HEK293 (cell line): ENCODE measurements at regions not wholly inside any gene's neighbourhood (a gene's known extent, or its start where the extent isn't known, plus 50 kb on each side); places are given as distances from the start of the nearest gene placed in this dataset.

Experiments used
- CTCF ChIA-PET: fragments of 350-600 bp; formaldehyde crosslinking; extraction: SDS; loops from one replicate; lab custom pipeline; 2021; ENCODE audit warnings: antibody characterized with exemption; lab: Yijun Ruan, JAX
- POLR2A ChIA-PET: fragments of 300-600 bp; formaldehyde crosslinking; extraction: SDS; loops from one replicate; lab custom pipeline; 2020; ENCODE audit warnings: antibody characterized with exemption, inconsistent platforms; lab: Yijun Ruan, JAX
- H3K27ac ChIP-seq: fragments of 200-500 bp; sonication (Bioruptor generic); 2 replicates; pipeline ENCODE4 v1.5.1; 2014; ENCODE audit warnings: low read depth, low read length, control low read depth, inconsistent platforms; ENCODE audit errors: extremely low read depth
- H3K36me3 ChIP-seq, 2 experiments: fragments of 200-500 bp in 1 of 2; sonication (Bioruptor generic) in 1 of 2; 1 replicate in 1 of 2; 2 replicates in 1 of 2; pipeline ENCODE4 v1.5.1; 2014 to 2017; ENCODE audit warnings: inconsistent platforms in 2 of 2, low read length in 2 of 2; ENCODE audit not compliant: control insufficient read depth in 2 of 2, insufficient read depth in 1 of 2
- H3K4me1 ChIP-seq: fragments of 200-500 bp; sonication (Bioruptor generic); 2 replicates; pipeline ENCODE4 v1.5.1; 2014; ENCODE audit warnings: mild to moderate bottlenecking, low read length, inconsistent platforms; ENCODE audit not compliant: control insufficient read depth, insufficient read depth
- H3K4me3 ChIP-seq: 2 replicates; pipeline ENCODE4 v1.5.1; 2011; ENCODE audit warnings: low read depth, mild to moderate bottlenecking, control low read depth, low read length, moderate library complexity
- H3K9me3 ChIP-seq: fragments of 200-500 bp; sonication (Bioruptor generic); 2 replicates; pipeline ENCODE4 v1.5.1; 2014; ENCODE audit warnings: low read depth, low read length, inconsistent platforms; ENCODE audit not compliant: control insufficient read depth, insufficient read depth
- BCL11A ChIP-seq: fragments of 450-650 bp; formaldehyde crosslinking; IDR thresholded peaks from 2 replicates; pipeline ENCODE4 v1.5.1; 2016; ENCODE audit warnings: low read depth, missing biosample characterization, missing genetic modification characterization
- HOXA7 ChIP-seq: sonication (generic); formaldehyde crosslinking; IDR thresholded peaks from 2 replicates; pipeline ENCODE4 v1.8.1; 2022; ENCODE audit warnings: missing genetic modification reagents, borderline replicate concordance
- KLF1 ChIP-seq: fragments of 450-650 bp; formaldehyde crosslinking; IDR thresholded peaks from 2 replicates; pipeline ENCODE4 v1.5.1; 2016; ENCODE audit warnings: missing biosample characterization, missing genetic modification characterization
- MYNN ChIP-seq: fragments of 450-650 bp; formaldehyde crosslinking; IDR thresholded peaks from 2 replicates; pipeline ENCODE4 v1.5.1; 2016; ENCODE audit warnings: missing biosample characterization, missing genetic modification characterization, borderline replicate concordance
- ZEB2 ChIP-seq: fragments of 450-650 bp; formaldehyde crosslinking; IDR thresholded peaks from 2 replicates; pipeline ENCODE4 v1.5.1; 2016; ENCODE audit warnings: missing biosample characterization, missing genetic modification characterization
- ZNF10 ChIP-seq: fragments of 450-650 bp; formaldehyde crosslinking; IDR thresholded peaks from 2 replicates; pipeline ENCODE4 v1.5.1; 2017; ENCODE audit warnings: missing biosample characterization, missing genetic modification characterization
- ZNF114 ChIP-seq: fragments of 450-650 bp; formaldehyde crosslinking; IDR thresholded peaks from 2 replicates; pipeline ENCODE4 v1.5.0; 2017; ENCODE audit warnings: missing biosample characterization, missing genetic modification characterization
- ZNF138 ChIP-seq: fragments of 450-650 bp; formaldehyde crosslinking; IDR thresholded peaks from 2 replicates; pipeline ENCODE4 v1.5.1; 2016; ENCODE audit warnings: missing biosample characterization, missing genetic modification characterization, borderline replicate concordance
- ZNF157 ChIP-seq: fragments of 450-650 bp; formaldehyde crosslinking; IDR thresholded peaks from 2 replicates; pipeline ENCODE4 v1.5.1; 2016; ENCODE audit warnings: missing biosample characterization, missing genetic modification characterization
- ZNF169 ChIP-seq: fragments of 450-650 bp; formaldehyde crosslinking; IDR thresholded peaks from 2 replicates; pipeline ENCODE4 v1.5.1; 2016; ENCODE audit warnings: missing biosample characterization, missing genetic modification characterization
- ZNF24 ChIP-seq: fragments of 450-650 bp; formaldehyde crosslinking; IDR thresholded peaks from 2 replicates; pipeline ENCODE4 v1.5.1; 2016; ENCODE audit warnings: missing biosample characterization, missing genetic modification characterization
- ZNF266 ChIP-seq: fragments of 450-650 bp; formaldehyde crosslinking; IDR thresholded peaks from 2 replicates; pipeline ENCODE4 v1.5.1; 2016; ENCODE audit warnings: missing biosample characterization, missing genetic modification characterization, low read depth
- ZNF354C ChIP-seq: fragments of 450-650 bp; formaldehyde crosslinking; IDR thresholded peaks from 2 replicates; pipeline ENCODE4 v1.5.1; 2016; ENCODE audit warnings: missing biosample characterization, missing genetic modification characterization, low read depth, borderline replicate concordance
- ZNF394 ChIP-seq: fragments of 450-650 bp; formaldehyde crosslinking; IDR thresholded peaks from 2 replicates; pipeline ENCODE4 v1.5.1; 2016; ENCODE audit warnings: missing biosample characterization, missing genetic modification characterization, mild to moderate bottlenecking, moderate library complexity, borderline replicate concordance
- ZNF416 ChIP-seq: fragments of 450-650 bp; formaldehyde crosslinking; IDR thresholded peaks from 2 replicates; pipeline ENCODE4 v1.5.1; 2016; ENCODE audit warnings: missing biosample characterization, missing genetic modification characterization
- ZNF521 ChIP-seq: fragments of 450-650 bp; formaldehyde crosslinking; IDR thresholded peaks from 2 replicates; pipeline ENCODE4 v1.5.1; 2017; ENCODE audit warnings: missing biosample characterization, mild to moderate bottlenecking, missing genetic modification characterization
- ZNF530 ChIP-seq: fragments of 450-650 bp; formaldehyde crosslinking; IDR thresholded peaks from 2 replicates; pipeline ENCODE4 v1.5.1; 2016; ENCODE audit warnings: low read depth, missing biosample characterization, missing genetic modification characterization
- ZNF548 ChIP-seq: fragments of 450-650 bp; formaldehyde crosslinking; IDR thresholded peaks from 2 replicates; pipeline ENCODE4 v1.5.1; 2016; ENCODE audit warnings: missing biosample characterization, missing genetic modification characterization
- ZNF600 ChIP-seq: fragments of 450-650 bp; formaldehyde crosslinking; IDR thresholded peaks from 2 replicates; pipeline ENCODE4 v1.5.1; 2016; ENCODE audit warnings: missing biosample characterization, missing genetic modification characterization
- ZNF623 ChIP-seq: fragments of 450-650 bp; formaldehyde crosslinking; IDR thresholded peaks from 2 replicates; pipeline ENCODE4 v1.5.1; 2016; ENCODE audit warnings: missing biosample characterization, missing genetic modification characterization
- ZNF701 ChIP-seq: fragments of 450-650 bp; formaldehyde crosslinking; IDR thresholded peaks from 2 replicates; pipeline ENCODE4 v1.5.1; 2016; ENCODE audit warnings: missing biosample characterization, missing genetic modification characterization
- ZNF776 ChIP-seq: fragments of 450-650 bp; formaldehyde crosslinking; IDR thresholded peaks from 2 replicates; pipeline ENCODE4 v1.5.0; 2017; ENCODE audit warnings: missing biosample characterization, missing genetic modification characterization, borderline replicate concordance
- ZNF830 ChIP-seq: fragments of 450-650 bp; IDR thresholded peaks from 2 replicates; pipeline ENCODE4 v1.5.0; 2018; ENCODE audit warnings: missing biosample characterization, missing genetic modification characterization, low read depth, mild to moderate bottlenecking, moderate library complexity
- ZNF837 ChIP-seq: fragments of 450-650 bp; formaldehyde crosslinking; IDR thresholded peaks from 2 replicates; pipeline ENCODE4 v1.5.1; 2016; ENCODE audit warnings: missing biosample characterization, missing genetic modification characterization
- TF ChIP-seq, protein P1 (sequence below): fragments of 450-650 bp; formaldehyde crosslinking; IDR thresholded peaks from 2 replicates; pipeline ENCODE4 v1.5.1; 2017; ENCODE audit warnings: missing biosample characterization, missing genetic modification characterization

DNA sequence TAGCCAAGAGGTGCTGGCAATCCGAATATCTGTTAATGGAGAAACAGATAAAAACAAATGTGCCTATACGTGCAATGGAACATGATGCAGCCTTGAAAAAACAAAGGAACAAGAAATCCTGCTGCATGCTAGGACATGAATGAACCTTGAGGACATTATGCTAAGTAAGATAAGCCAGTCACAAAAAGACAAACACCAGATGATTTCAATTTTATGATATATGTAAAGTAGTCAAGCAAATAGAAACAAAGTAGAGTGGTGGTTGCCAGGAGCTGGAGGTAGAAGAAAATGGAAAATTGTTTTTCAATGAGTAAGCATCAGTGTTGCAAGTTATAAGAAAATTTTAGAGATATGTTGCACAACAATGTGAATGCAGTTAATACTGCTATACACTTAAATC is 409.7 kb upstream of the CDH8 start:
- CTCF ChIA-PET, result no interaction called here
- no peak overlapping the region for H3K4me3 ChIP-seq
- H3K27ac ChIP-seq, result no peak overlapping the region
- POLR2A ChIA-PET, result no interaction called here
- TF ChIP-seq ZNF701 (tag by site-specific recombination) (no peak), ZNF354C (tag by site-specific recombination) (no peak), ZNF521 (tag by site-specific recombination) (no peak), ZNF10 (tag by site-specific recombination) (no peak), ZNF416 (tag by site-specific recombination) (no peak), ZNF169 (no peak), KLF1 (tag by site-specific recombination) (no peak), ZNF138 (tag by site-specific recombination) (no peak), ZNF157 (tag by site-specific recombination) (no peak), ZNF623 (tag by site-specific recombination) (no peak), ZNF394 (tag by site-specific recombination) (no peak), HOXA7 (CRISPR knock-in tag) (no peak), BCL11A (no peak), ZNF600 (tag by site-specific recombination) (no peak), MYNN (tag by site-specific recombination) (no peak), ZNF114 (tag by site-specific recombination) (no peak), ZNF830 (tag by site-specific recombination) (no peak), ZNF530 (tag by site-specific recombination) (no peak), ZNF266 (tag by site-specific recombination) (no peak)
- TF ChIP-seq, protein P1, sequence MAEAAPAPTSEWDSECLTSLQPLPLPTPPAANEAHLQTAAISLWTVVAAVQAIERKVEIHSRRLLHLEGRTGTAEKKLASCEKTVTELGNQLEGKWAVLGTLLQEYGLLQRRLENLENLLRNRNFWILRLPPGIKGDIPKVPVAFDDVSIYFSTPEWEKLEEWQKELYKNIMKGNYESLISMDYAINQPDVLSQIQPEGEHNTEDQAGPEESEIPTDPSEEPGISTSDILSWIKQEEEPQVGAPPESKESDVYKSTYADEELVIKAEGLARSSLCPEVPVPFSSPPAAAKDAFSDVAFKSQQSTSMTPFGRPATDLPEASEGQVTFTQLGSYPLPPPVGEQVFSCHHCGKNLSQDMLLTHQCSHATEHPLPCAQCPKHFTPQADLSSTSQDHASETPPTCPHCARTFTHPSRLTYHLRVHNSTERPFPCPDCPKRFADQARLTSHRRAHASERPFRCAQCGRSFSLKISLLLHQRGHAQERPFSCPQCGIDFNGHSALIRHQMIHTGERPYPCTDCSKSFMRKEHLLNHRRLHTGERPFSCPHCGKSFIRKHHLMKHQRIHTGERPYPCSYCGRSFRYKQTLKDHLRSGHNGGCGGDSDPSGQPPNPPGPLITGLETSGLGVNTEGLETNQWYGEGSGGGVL (tag by site-specific recombination), result no peak
- TF ChIP-seq, all 188 proteins: peak for 0
- Histone ChIP-seq H3K4me1 (no peaks in the 10 kb centered on the region), H3K36me3 (no peaks in the 10 kb centered on the region), H3K9me3 (no peaks in the 10 kb centered on the region)

DNA sequence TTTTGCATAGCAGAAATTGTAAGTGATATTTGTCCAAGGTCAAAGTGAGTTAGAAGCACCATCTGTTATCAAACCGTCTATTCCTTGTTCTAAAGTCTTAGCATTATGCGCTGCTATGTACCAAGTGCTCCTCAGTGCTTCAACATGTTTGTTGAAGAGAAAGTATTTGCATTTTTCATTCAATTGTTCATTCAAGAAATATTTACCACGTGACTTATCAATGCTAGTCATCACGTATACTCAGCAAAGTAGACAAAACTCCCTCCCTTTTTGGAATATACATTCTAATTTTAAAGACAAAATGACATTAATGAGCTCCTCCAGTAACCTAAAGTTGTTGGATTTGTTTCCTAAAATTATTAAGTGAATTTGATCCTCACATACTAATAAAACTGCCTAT is 388.0 kb upstream of the CDH8 start:
- TF ChIP-seq ZNF548 (tag by site-specific recombination) (no peak), ZNF24 (tag by site-specific recombination) (no peak)
- H3K9me3 ChIP-seq, result no peaks in the 10 kb centered on the region
- H3K27ac ChIP-seq, result no peak overlapping the region
- no peak overlapping the region for H3K4me3 ChIP-seq
- no peaks in the 10 kb centered on the region for H3K36me3 ChIP-seq
- POLR2A ChIA-PET, result no interaction called here
- CTCF ChIA-PET, result no interaction called here
- H3K4me1 ChIP-seq, result no peaks in the 10 kb centered on the region

DNA sequence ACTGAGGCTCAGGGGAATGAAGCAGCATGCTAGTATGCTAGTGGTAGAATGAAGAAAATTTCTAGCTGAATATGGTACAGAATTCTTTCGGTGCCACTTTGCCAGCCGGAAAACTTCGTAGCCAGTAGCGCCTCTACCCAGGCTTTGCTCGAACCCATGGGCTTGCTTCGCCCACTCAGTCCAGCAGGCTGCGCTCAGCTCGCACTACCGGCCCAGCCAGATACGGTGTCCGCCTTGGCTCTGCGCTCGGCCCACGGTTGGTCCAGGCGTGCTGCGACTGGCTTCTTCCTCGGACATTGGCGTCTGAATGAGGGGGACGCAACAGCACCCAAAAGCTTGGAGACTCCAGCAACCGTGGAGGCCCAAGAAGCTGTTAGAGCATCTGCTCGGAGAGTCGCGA is 372.5 kb upstream of the CDH8 start:
- no peaks in the 10 kb centered on the region for H3K4me1 ChIP-seq
- CTCF ChIA-PET, result interaction anchor here (0.6 kb wide), 1 partner anchor 49 kb away, joined by 3 read pairs; no protein-coding TSS in a partner anchor
- H3K36me3 ChIP-seq, result no peaks in the 10 kb centered on the region
- TF ChIP-seq ZNF837 (no peak), ZEB2 (tag by site-specific recombination) (no peak), ZNF776 (tag by site-specific recombination) (no peak)
- TF ChIP-seq, all 188 proteins: peak for 0
- Histone ChIP-seq H3K4me3 (no peak overlapping the region), H3K27ac (no peak overlapping the region), H3K9me3 (no peaks in the 10 kb centered on the region)
- POLR2A ChIA-PET, result no interaction called here
